Kidney epithelial cell (primary cell): ENCODE measurements at regions not wholly inside any gene's neighbourhood (a gene's known extent, or its start where the extent isn't known, plus 50 kb on each side); places are given as distances from the start of the nearest gene placed in this dataset.
"Not testable (repeated sequence)": the region's sequence is repeated elsewhere in the genome, so short reads cannot be mapped to it uniquely, and the experiment has no call there.

Experiments used
- DNase-seq: peaks from one replicate; pipeline ENCODE4 v3.0.0-alpha.2; 2010; ENCODE audit warnings: low read depth
- H3K27me3 ChIP-seq: 2 replicates; pipeline ENCODE4 v1.6.0; 2011; ENCODE audit warnings: low read length; ENCODE audit not compliant: control insufficient read depth, insufficient read depth
- H3K36me3 ChIP-seq: 2 replicates; pipeline ENCODE4 v1.5.1; 2011; ENCODE audit warnings: low read length; ENCODE audit not compliant: control insufficient read depth, insufficient read depth
- H3K4me3 ChIP-seq: 2 replicates; pipeline ENCODE4 v1.5.1; 2011; ENCODE audit warnings: low read depth, mild to moderate bottlenecking, control low read depth, low read length
- TF ChIP-seq, protein P1 (sequence below): IDR thresholded peaks from 2 replicates; pipeline ENCODE4 v1.5.1; 2011; ENCODE audit warnings: mild to moderate bottlenecking, moderate library complexity, low read length, control low read depth, inconsistent platforms; ENCODE audit not compliant: insufficient read depth, poor library complexity, severe bottlenecking

DNA sequence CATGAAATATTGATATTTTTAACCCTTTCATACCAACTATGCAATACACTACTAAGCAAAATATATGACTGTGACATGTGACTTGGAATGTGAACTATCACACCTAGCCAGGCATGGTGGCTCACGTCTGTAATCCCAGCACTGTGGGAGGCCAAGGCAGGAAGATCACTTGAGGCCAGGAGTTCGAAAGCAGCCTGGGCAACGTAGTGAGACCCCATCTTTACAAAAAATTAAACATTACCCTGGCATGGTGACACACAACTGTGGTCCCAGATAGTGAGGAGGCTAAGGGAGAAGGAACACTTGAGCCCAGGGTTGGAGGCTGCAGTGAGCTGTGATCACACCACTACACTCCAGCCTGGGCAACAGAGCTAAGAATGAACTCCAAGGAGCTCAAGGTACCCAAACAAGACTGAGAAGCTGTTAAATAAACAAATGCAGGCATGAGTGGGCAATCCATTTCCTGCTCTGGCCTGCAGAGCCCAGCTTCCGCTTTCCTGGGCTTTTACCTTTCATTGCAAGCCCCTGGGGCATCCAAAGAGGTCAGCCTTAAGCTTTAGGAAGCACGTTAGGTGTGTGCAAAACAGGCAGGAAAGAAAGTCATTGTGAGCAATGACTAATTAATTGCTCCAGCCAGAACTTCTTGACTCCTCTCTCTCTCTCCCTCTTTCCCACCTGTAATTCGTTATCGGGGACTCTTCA is 162.1 kb upstream of the FOXK1 start:
- H3K4me3 ChIP-seq = no peak overlapping the region
- no peaks in the 10 kb centered on the region for H3K36me3 ChIP-seq
- no peak for DNase-seq
- H3K27me3 ChIP-seq = no peaks in the 10 kb centered on the region
- TF ChIP-seq, protein P1, sequence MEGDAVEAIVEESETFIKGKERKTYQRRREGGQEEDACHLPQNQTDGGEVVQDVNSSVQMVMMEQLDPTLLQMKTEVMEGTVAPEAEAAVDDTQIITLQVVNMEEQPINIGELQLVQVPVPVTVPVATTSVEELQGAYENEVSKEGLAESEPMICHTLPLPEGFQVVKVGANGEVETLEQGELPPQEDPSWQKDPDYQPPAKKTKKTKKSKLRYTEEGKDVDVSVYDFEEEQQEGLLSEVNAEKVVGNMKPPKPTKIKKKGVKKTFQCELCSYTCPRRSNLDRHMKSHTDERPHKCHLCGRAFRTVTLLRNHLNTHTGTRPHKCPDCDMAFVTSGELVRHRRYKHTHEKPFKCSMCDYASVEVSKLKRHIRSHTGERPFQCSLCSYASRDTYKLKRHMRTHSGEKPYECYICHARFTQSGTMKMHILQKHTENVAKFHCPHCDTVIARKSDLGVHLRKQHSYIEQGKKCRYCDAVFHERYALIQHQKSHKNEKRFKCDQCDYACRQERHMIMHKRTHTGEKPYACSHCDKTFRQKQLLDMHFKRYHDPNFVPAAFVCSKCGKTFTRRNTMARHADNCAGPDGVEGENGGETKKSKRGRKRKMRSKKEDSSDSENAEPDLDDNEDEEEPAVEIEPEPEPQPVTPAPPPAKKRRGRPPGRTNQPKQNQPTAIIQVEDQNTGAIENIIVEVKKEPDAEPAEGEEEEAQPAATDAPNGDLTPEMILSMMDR = no peak

DNA sequence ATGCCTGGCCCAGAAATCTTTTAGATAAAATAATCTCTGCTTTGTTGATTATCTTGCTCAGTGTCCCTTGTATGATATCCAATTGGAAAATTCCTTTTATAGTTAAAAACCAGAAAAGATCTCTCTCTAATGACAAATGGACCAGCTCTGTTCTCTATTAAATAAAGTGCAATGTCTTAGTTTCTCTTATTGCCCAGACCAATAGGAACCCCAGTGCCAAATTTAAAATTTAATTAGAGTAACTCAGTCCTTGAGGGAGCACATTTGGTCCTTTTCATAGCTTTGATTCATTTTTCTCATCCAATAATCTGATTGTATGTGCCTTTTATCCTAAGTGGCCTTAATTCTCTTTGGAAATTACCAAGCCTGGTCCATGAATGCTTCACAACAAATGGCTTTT is 158.9 kb upstream of the FOXK1 start:
- Histone ChIP-seq H3K36me3 (no peaks in the 10 kb centered on the region), H3K27me3 (no peaks in the 10 kb centered on the region), H3K4me3 (no peak overlapping the region)
- TF ChIP-seq, protein P1 = no peak
- DNase-seq = no peak

DNA sequence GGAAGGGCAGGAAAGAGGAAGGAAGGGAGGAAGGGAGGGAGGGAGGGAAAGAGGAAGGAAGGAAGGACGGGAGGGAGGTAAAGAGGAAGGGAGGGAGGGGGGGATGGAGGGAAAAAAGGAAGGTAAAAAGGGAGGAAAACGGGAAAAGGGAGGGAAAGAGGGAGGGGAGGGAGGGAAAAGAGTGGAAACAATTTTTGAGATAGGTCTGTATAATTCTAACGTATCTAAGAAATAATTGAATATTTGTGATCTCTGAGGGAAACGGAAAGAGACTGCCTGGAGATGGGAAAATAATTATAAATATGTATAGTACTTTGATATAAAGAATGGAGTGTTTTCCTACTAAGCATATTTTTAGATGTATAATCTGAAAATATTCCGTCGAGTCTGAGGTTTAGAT is 158.2 kb upstream of the FOXK1 start:
- no peaks in the 10 kb centered on the region for H3K36me3 ChIP-seq
- no peak overlapping the region for H3K4me3 ChIP-seq
- no peaks in the 10 kb centered on the region for H3K27me3 ChIP-seq
- TF ChIP-seq, protein P1 = no peak
- no peak for DNase-seq

DNA sequence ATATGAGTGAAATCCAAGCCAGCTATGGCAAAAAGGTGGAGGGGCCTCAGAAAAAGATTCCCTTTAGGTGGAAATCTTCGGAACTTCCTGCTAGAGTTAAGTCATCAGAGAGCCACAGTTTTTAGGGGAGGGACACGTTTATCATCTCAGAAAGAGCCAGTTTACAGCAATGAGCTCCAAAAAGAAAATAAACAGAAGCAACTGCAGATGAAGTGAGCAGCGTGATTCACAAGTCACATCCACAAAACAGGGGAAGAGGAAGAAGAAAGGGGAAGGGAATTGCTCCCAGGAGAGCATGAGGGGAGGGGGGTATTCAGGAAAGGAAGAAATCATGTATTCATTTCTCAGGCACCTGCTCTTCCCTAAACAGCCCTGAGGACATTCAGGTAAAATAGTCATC is 156.2 kb upstream of the FOXK1 start:
- Histone ChIP-seq H3K4me3 (no peak overlapping the region), H3K27me3 (no peaks in the 10 kb centered on the region), H3K36me3 (no peaks in the 10 kb centered on the region)
- DNase-seq = no peak
- TF ChIP-seq, protein P1 = no peak

DNA sequence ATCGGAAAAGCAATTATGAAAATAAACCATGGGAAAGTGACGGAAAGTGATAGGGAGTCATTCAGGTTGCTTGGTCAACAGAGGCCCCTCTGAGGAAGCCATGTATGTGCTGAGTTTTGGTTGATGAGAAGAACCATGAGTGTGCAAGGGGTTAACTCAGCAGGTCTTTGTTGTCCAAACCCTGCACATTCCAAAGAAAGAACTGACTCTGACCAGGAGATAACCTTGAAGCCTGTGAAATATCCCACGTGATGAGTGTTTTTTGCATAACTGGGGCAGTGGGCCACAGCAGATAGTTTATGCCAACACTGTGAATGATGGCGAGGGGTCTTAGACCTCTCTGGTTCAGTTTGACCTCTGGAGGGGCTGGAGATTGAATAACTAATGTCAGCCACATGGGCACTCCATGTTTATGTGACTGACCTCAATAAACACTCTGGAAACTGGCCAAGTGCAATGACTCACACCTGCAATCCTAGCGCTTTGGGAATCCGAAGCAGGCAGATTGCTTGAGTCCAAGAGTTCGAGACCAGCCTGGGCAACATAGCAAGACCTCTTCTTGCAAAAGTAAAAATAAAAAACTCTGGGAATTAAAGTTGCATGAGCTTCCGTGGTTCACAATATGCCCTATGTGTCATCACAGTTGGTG is 154.0 kb upstream of the FOXK1 start:
- Histone ChIP-seq H3K4me3 (no peak overlapping the region), H3K36me3 (no peaks in the 10 kb centered on the region), H3K27me3 (no peaks in the 10 kb centered on the region)
- TF ChIP-seq, protein P1 = no peak
- DNase-seq = no peak

- Histone ChIP-seq H3K36me3 (no peaks in the 10 kb centered on the region), H3K4me3 (no peak overlapping the region), H3K27me3 (no peaks in the 10 kb centered on the region)
- TF ChIP-seq, protein P1 = no peak
- DNase-seq = no peak
Observed at GRCh38 chr7:4531236-4531635, 150.9 kb upstream of the FOXK1 start.

- not testable (repeated sequence) for H3K4me3 ChIP-seq, DNase-seq, H3K36me3 ChIP-seq, H3K27me3 ChIP-seq
Observed at GRCh38 chr7:4533339-4533738, 148.8 kb upstream of the FOXK1 start.
